Fibroblast of lung (primary cell): ENCODE measurements at regions not wholly inside any gene's neighbourhood (a gene's known extent, or its start where the extent isn't known, plus 50 kb on each side); places are given as distances from the start of the nearest gene placed in this dataset.

Experiments used
- EZH2 ChIP-seq: IDR thresholded peaks from 2 replicates; pipeline ENCODE4 v1.5.1; 2012; ENCODE audit warnings: low read length, control low read depth, mild to moderate bottlenecking; ENCODE audit errors: missing control alignments
- TF ChIP-seq, protein P1 (sequence below), 2 donors: IDR thresholded peaks in 1 of 2; conservative IDR thresholded peaks in 1 of 2; 1 replicate in 1 of 2; 2 replicates in 1 of 2; pipeline ENCODE4 v1.5.1; 2011 to 2012; ENCODE audit warnings: low read length in 2 of 2, control low read depth in 1 of 2, inconsistent platforms in 1 of 2, low read depth in 1 of 2, mild to moderate bottlenecking in 1 of 2

DNA sequence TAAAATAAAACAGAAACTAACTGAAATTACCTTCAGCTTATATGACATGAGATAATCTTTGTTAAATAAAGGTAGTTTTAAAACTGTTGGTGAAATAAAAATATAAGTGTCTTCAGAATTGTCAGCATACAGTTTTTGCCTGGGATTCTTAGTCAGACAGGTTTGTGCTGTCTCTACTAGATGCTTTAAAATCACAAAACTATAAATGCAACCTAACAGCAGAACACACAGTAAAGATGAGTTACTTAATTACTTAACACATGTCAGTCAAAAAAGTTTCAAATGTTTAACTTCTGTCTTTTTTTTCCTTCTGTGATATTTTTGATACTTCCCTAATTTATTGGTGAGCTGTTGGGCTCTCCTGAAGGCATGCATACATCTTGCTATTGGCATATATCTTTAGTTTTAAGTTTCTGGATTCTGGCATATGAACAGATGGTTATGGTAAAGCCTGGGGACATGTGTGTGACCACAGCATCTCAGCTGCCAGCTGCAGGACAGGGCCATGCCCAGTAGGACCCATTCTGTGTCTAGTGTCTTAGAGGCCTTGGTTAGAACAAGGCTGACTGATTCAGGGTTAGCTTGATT, 231.1 kb upstream of the NUDT12 start:
- TF ChIP-seq, protein P1, sequence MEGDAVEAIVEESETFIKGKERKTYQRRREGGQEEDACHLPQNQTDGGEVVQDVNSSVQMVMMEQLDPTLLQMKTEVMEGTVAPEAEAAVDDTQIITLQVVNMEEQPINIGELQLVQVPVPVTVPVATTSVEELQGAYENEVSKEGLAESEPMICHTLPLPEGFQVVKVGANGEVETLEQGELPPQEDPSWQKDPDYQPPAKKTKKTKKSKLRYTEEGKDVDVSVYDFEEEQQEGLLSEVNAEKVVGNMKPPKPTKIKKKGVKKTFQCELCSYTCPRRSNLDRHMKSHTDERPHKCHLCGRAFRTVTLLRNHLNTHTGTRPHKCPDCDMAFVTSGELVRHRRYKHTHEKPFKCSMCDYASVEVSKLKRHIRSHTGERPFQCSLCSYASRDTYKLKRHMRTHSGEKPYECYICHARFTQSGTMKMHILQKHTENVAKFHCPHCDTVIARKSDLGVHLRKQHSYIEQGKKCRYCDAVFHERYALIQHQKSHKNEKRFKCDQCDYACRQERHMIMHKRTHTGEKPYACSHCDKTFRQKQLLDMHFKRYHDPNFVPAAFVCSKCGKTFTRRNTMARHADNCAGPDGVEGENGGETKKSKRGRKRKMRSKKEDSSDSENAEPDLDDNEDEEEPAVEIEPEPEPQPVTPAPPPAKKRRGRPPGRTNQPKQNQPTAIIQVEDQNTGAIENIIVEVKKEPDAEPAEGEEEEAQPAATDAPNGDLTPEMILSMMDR (conservative IDR thresholded peaks at IDR 0.05 in 1 of 2, IDR thresholded peaks at IDR 0.05 in 1 of 2; ENCODE audit: low read depth in 1 of 2, low read length in 2 of 2): no peak
- no peak for TF ChIP-seq EZH2
